ENCODE measurements at regions not wholly inside any gene's neighbourhood (a gene's known extent, or its start where the extent isn't known, plus 50 kb on each side); places are given as distances from the start of the nearest gene placed in this dataset.
"Not testable (repeated sequence)": the region's sequence is repeated elsewhere in the genome, so short reads cannot be mapped to it uniquely, and the experiment has no call there.

- DNase-seq = no peak
These were observed 83.4 kb downstream of the TNFRSF13B start for GRCh38 chr17:16888413-16889087.

GRCh38 chr17:16887523-16888095, 84.3 kb downstream of the TNFRSF13B start:
- DNase-seq = no peak

- no peak for DNase-seq
These were observed 85.1 kb downstream of the TNFRSF13B start for GRCh38 chr17:16886655-16887322.

GRCh38 chr17:16885204-16885603, 86.7 kb downstream of the TNFRSF13B start:
- not testable (repeated sequence) for DNase-seq

GRCh38 chr17:16882926-16883265, 89.0 kb downstream of the TNFRSF13B start:
- DNase-seq = not testable (repeated sequence)

GRCh38 chr17:16882243-16882925, 89.5 kb downstream of the TNFRSF13B start:
- no peak for DNase-seq

GRCh38 chr17:16881239-16881924, 90.5 kb downstream of the TNFRSF13B start:
- DNase-seq = no peak

GRCh38 chr17:16880843-16881230, 91.1 kb downstream of the TNFRSF13B start:
- DNase-seq = no peak

- DNase-seq = no peak
These were observed 91.6 kb downstream of the TNFRSF13B start for GRCh38 chr17:16880121-16880842.

- DNase-seq = no peak
These were observed 92.2 kb downstream of the TNFRSF13B start for GRCh38 chr17:16879686-16880085.

- no peak for DNase-seq
These were observed 93.3 kb downstream of the TNFRSF13B start for GRCh38 chr17:16878606-16879005.

- no peak for DNase-seq
These were observed 93.8 kb downstream of the TNFRSF13B start for GRCh38 chr17:16878084-16878483.

- DNase-seq = no peak
These were observed 94.8 kb downstream of the TNFRSF13B start for GRCh38 chr17:16877099-16877498.

- no peak for DNase-seq
These were observed 96.3 kb downstream of the TNFRSF13B start for GRCh38 chr17:16875662-16876061.

- DNase-seq = not testable (repeated sequence)
These were observed 97.7 kb downstream of the TNFRSF13B start for GRCh38 chr17:16874216-16874615.

- peak; percentile 11 for DNase-seq
These were observed 98.5 kb downstream of the TNFRSF13B start for GRCh38 chr17:16873174-16874035.

GRCh38 chr17:16872351-16873173, 99.4 kb downstream of the TNFRSF13B start:
- no peak for DNase-seq

- not testable (repeated sequence) for DNase-seq
These were observed 100.3 kb downstream of the TNFRSF13B start for GRCh38 chr17:16871446-16872190.

Measured in NCI-H1694 (cell line).